HCT116 (cell line): ENCODE measurements at regions not wholly inside any gene's neighbourhood (a gene's known extent, or its start where the extent isn't known, plus 50 kb on each side); places are given as distances from the start of the nearest gene placed in this dataset.

Experiments used
- ATAC-seq: fragments of 200-7000 bp; cut with Tn5 transposase; 2 replicates; pipeline ENCODE4 v1.9.1; 2020; ENCODE audit warnings: mild to moderate bottlenecking, moderate library complexity
- BruUV-seq: library from RNA; stranded (reverse); fragments of 400-500 nt; replicated peaks from 2 replicates; lab custom pipeline; 2021; lab: Mats Ljungman, UMichigan
- CTCF ChIA-PET: fragments of 300-600 bp; sonication (Branson Sonifier 250); formaldehyde crosslinking; loops from one replicate; lab custom pipeline; 2021; ENCODE audit warnings: antibody characterized with exemption; lab: Charles Lee
- POLR2A ChIA-PET: fragments of 300-600, 350-600 bp; sonication (Branson Sonifier 250); formaldehyde crosslinking; loops from one replicate; lab custom pipeline; 2021; ENCODE audit warnings: antibody characterized with exemption; lab: Charles Lee
- RAD21 ChIA-PET, 2 experiments: fragments of 300-600 bp; sonication (Branson Sonifier 250); formaldehyde crosslinking; loops; one replicate each; lab custom pipeline; 2023; ENCODE audit warnings: low total read pairs in 2 of 2; ENCODE audit not compliant: uncharacterized antibody in 2 of 2, unreplicated experiment in 2 of 2, low non-redundant PET in 1 of 2; lab: Charles Lee
- DNase-seq: peaks from one replicate; pipeline ENCODE4 v3.0.0-alpha.2; 2010; ENCODE audit warnings: low read depth, low spot score
- H2AFZ ChIP-seq: fragments of 200-600 bp; shearing (Covaris generic), sonication (generic); 2 replicates; pipeline ENCODE4 v1.6.1; 2017; ENCODE audit warnings: low read depth, mixed run types, mixed read lengths, antibody characterized with exemption, low read length; ENCODE audit not compliant: poor library complexity, severe bottlenecking
- H3K27ac ChIP-seq: 2 replicates; pipeline ENCODE4 v1.5.1; 2012; ENCODE audit warnings: low read depth, low read length
- H3K27me3 ChIP-seq: fragments of 200-600 bp; sonication (generic); 2 replicates; pipeline ENCODE4 v1.6.1; 2016; ENCODE audit warnings: mixed run types, low read length, mixed read lengths; ENCODE audit not compliant: insufficient read depth
- H3K36me3 ChIP-seq, 2 experiments: fragments of 200-500 bp in 1 of 2; fragments of 200-600 bp in 1 of 2; sonication (Bioruptor generic) in 1 of 2; sonication (generic) in 1 of 2; 2 replicates each; pipeline versions ENCODE4 v1.5.1 to v1.6.1; 2014 to 2016; ENCODE audit warnings: low read length in 2 of 2, inconsistent platforms in 1 of 2, mixed read lengths in 1 of 2, mixed run types in 1 of 2; ENCODE audit not compliant: insufficient read depth in 2 of 2, control insufficient read depth in 1 of 2
- H3K4me1 ChIP-seq, 2 experiments: fragments of 200-600 bp in 1 of 2; sonication (generic) in 1 of 2; 2 replicates each; pipeline versions ENCODE4 v1.5.1 to v1.6.1; 2012 to 2017; ENCODE audit warnings: low read length in 2 of 2, inconsistent platforms in 1 of 2, mild to moderate bottlenecking in 1 of 2, mixed read lengths in 1 of 2, mixed run types in 1 of 2, moderate library complexity in 1 of 2; ENCODE audit not compliant: insufficient read depth in 2 of 2, control insufficient read depth in 1 of 2
- H3K4me2 ChIP-seq: fragments of 200-600 bp; sonication (generic); 2 replicates; pipeline ENCODE4 v1.6.1; 2017; ENCODE audit warnings: mixed run types, low read length, mixed read lengths
- H3K4me3 ChIP-seq, 2 experiments: fragments of 200-600 bp in 1 of 2; sonication (generic) in 1 of 2; replicated peaks in 1 of 2; 2 replicates each; pipeline ENCODE4 v1.5.1; 2011 to 2016; ENCODE audit warnings: low read length in 2 of 2, control low read depth in 1 of 2, low read depth in 1 of 2, mild to moderate bottlenecking in 1 of 2, mixed read lengths in 1 of 2, mixed run types in 1 of 2
- H3K79me2 ChIP-seq: fragments of 200-600 bp; sonication (generic); 2 replicates; pipeline ENCODE4 v1.6.1; 2017; ENCODE audit warnings: mild to moderate bottlenecking, mixed run types, low read length, moderate library complexity, mixed read lengths; ENCODE audit not compliant: insufficient read depth
- H3K9ac ChIP-seq: fragments of 200-600 bp; sonication (generic); 2 replicates; pipeline ENCODE4 v1.6.1; 2016; ENCODE audit warnings: low read length, mixed read lengths
- H3K9me2 ChIP-seq: fragments of 200-600 bp; sonication (generic), shearing (Covaris generic); 2 replicates; pipeline ENCODE4 v1.6.1; 2017; ENCODE audit warnings: mixed run types, mild to moderate bottlenecking, moderate library complexity; ENCODE audit not compliant: insufficient read depth
- H3K9me3 ChIP-seq, 2 experiments: fragments of 200-500 bp in 1 of 2; fragments of 200-600 bp in 1 of 2; sonication (Bioruptor generic) in 1 of 2; sonication (generic) in 1 of 2; 2 replicates each; pipeline ENCODE4 v1.6.1; 2014 to 2017; ENCODE audit warnings: low read length in 2 of 2, mixed read lengths in 2 of 2, inconsistent platforms in 1 of 2, low read depth in 1 of 2, mild to moderate bottlenecking in 1 of 2, mixed run types in 1 of 2, moderate library complexity in 1 of 2; ENCODE audit not compliant: control insufficient read depth in 1 of 2, insufficient read depth in 1 of 2
- H4K20me1 ChIP-seq: fragments of 200-600 bp; sonication (generic), shearing (Covaris generic); 2 replicates; pipeline ENCODE4 v1.6.1; 2017; ENCODE audit warnings: mixed run types, mild to moderate bottlenecking, moderate library complexity; ENCODE audit not compliant: insufficient read depth
- ATF3 ChIP-seq: IDR thresholded peaks from 2 replicates; pipeline ENCODE4 v1.6.1; 2012
- EGR1 ChIP-seq: IDR thresholded peaks from 2 replicates; pipeline ENCODE4 v1.6.1; 2012; ENCODE audit warnings: low read depth
- FOSL1 ChIP-seq: IDR thresholded peaks from 2 replicates; pipeline ENCODE4 v1.6.1; 2012; ENCODE audit warnings: low read depth
- JUND ChIP-seq: IDR thresholded peaks from 2 replicates; pipeline ENCODE4 v1.6.1; 2012
- SIN3A ChIP-seq: IDR thresholded peaks from 2 replicates; pipeline ENCODE4 v1.6.1; 2012; ENCODE audit warnings: low read depth
- TCF7L2 ChIP-seq: IDR thresholded peaks from 2 replicates; pipeline ENCODE4 v1.7.0; 2011; ENCODE audit warnings: borderline replicate concordance, inconsistent platforms; ENCODE audit not compliant: insufficient read depth, insufficient read length; ENCODE audit errors: extremely low read depth
- YY1 ChIP-seq: IDR thresholded peaks from 2 replicates; pipeline ENCODE4 v1.6.1; 2011; ENCODE audit warnings: low read length, low read depth, moderate library complexity, mild to moderate bottlenecking; ENCODE audit not compliant: insufficient replicate concordance; ENCODE audit errors: extremely low read depth
- ZBTB33 ChIP-seq: IDR thresholded peaks from 2 replicates; pipeline ENCODE4 v1.6.1; 2011; ENCODE audit warnings: mild to moderate bottlenecking, low read length, moderate library complexity; ENCODE audit not compliant: insufficient replicate concordance; ENCODE audit errors: extremely low read depth
- ZNF274 ChIP-seq: fragments of 200-500 bp; sonication (Bioruptor generic); IDR thresholded peaks from 2 replicates; pipeline ENCODE4 v1.6.1; 2014; ENCODE audit warnings: mild to moderate bottlenecking, low read depth, low read length, inconsistent platforms
- intact Hi-C: fragments of 100-400 bp; cut with micrococcal nuclease; formaldehyde crosslinking; loops from 2 replicates; pipeline ENCODE4 v1.10.0; 2022
- TF ChIP-seq, protein P1 (sequence below): IDR thresholded peaks from 2 replicates; pipeline ENCODE4 v1.6.1; 2012

DNA sequence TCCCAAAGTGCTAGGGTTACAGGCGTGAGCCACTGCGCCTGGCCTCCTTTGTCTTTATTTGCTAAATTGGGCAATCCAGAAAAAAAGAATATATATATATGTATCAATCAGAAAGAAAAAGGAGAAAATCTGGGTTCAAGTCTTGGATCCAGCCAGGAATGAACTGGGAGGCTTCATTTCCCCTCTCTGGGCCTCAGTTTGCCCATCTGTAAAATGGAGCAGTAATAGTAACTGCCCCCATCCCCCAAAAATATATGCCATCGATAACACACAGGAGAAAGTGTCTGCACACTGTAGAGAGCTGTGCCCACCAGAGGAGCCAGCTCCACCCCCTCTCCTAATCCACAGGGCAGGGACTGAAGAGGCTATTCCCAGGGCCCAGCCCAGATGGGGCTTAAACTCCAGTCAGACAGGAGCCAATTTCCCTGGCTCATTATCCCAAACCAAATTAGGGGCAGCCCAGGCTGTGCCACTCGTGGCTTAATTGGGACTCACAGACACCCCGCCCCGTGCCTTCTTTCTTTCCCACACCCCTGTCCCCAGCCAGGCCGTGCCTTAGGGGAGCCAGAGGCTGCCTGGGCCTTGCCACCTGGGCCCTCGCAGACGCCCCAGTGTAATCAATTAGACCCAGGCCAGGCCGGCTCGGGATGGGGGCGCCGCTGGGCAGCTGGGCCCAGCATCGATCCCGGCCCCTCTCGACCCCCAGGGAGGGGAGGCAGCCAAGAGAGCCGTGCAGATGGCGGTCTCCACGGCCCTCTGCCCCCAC, 171.5 kb downstream of the MN1 start:
- no peak overlapping the region for H2AFZ ChIP-seq
- DNase-seq, result no peak
- RAD21 ChIA-PET, result no interaction called here
- TF ChIP-seq FOSL1 (no peak), TCF7L2 (no peak), EGR1 (no peak), SIN3A (no peak), ZNF274 (no peak), JUND (no peak), ATF3 (no peak), YY1 (no peak)
- TF ChIP-seq, protein P1, sequence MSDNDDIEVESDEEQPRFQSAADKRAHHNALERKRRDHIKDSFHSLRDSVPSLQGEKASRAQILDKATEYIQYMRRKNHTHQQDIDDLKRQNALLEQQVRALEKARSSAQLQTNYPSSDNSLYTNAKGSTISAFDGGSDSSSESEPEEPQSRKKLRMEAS, result no peak
- TF ChIP-seq, all 23 proteins: peak for 0
- Histone ChIP-seq H3K4me3 (no peak overlapping the region), H3K4me1 (peaks cover 18 to 27% of the 10 kb centered on the region in 2 experiments), H3K79me2 (no peaks in the 10 kb centered on the region), H3K36me3 (no peaks in the 10 kb centered on the region), H3K27me3 (no peaks in the 10 kb centered on the region), H3K9ac (no peak overlapping the region), H3K9me2 (no peaks in the 10 kb centered on the region), H3K9me3 (no peaks in the 10 kb centered on the region), H3K4me2 (no peak overlapping the region), H4K20me1 (no peaks in the 10 kb centered on the region), H3K27ac (no peak overlapping the region)
- intact Hi-C loops, result no loop called here
- BruUV-seq, result no TSS peak
- ATAC-seq, result no peak
- POLR2A ChIA-PET, result no interaction called here
- CTCF ChIA-PET, result no interaction called here

DNA sequence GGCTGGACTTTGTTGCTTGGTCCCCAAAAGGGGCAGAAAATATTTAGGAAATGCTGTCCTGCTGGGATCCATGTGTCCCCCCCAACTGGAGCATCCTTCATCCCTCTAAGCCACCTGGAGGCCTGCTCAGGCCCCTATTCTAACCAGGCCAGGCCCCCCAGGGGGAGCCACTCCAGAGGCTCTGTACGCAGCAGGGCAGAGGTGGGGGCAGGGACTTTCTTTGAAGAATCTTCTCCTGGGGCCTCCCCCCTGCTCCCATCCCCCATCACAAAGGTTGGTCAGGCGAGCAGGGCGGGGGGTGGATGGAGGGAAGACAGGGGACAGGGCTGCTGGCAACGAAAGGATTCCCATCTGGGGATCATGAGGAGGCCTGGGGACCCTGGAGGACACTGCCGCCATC, 170.8 kb downstream of the MN1 start:
- ChIA-PET POLR2A (no interaction called here), CTCF (no interaction called here), RAD21 (no interaction called here)
- Histone ChIP-seq H3K9me3 (no peaks in the 10 kb centered on the region), H3K4me2 (no peak overlapping the region), H3K36me3 (no peaks in the 10 kb centered on the region), H3K27me3 (no peaks in the 10 kb centered on the region), H3K27ac (no peak overlapping the region), H3K79me2 (no peaks in the 10 kb centered on the region), H2AFZ (no peak overlapping the region), H4K20me1 (no peaks in the 10 kb centered on the region), H3K4me3 (no peak overlapping the region), H3K4me1 (peaks cover 18 to 27% of the 10 kb centered on the region in 2 experiments), H3K9me2 (no peaks in the 10 kb centered on the region), H3K9ac (no peak overlapping the region)
- no TSS peak for BruUV-seq
- ATAC-seq (no peak), DNase-seq (no peak)
- intact Hi-C loops, result no loop called here
- no peak for TF ChIP-seq ZBTB33
- no peak for TF ChIP-seq FOSL1
